Erythroblast (primary cell): ENCODE measurements at regions not wholly inside any gene's neighbourhood (a gene's known extent, or its start where the extent isn't known, plus 50 kb on each side); places are given as distances from the start of the nearest gene placed in this dataset.

ENCODE experiments used
- GATA1 ChIP-seq: IDR thresholded peaks from 2 replicates; pipeline ENCODE4 v1.6.1; 2011; ENCODE audit warnings: low read depth, mild to moderate bottlenecking, control low read depth, low read length, moderate library complexity
- POLR2A ChIP-seq: IDR thresholded peaks from 2 replicates; pipeline ENCODE4 v1.6.1; 2011; ENCODE audit warnings: mild to moderate bottlenecking, low read length

DNA sequence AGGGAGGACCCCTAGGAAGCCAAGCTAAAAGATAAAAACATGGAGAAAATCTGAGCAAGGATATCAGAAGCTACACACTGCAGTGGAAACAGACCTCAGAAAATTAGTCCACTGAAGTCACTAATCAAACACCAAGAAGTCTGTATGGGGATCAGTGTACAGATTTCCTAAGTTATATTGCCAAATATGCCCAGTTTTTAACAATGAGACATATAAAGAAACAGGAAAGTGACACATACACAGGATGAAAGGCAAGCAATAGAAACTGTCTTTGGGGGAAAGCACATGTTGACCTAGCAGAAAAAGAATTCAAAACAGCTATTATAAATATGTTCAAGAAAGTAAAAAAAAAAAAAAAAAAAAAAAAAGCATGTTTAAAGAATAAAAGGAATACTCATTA, 153.7 kb downstream of the PPP4R3C start:
- TF ChIP-seq POLR2A (no peak), GATA1 (no peak)
